ENCODE measurements at regions not wholly inside any gene's neighbourhood (a gene's known extent, or its start where the extent isn't known, plus 50 kb on each side); places are given as distances from the start of the nearest gene placed in this dataset.

- Histone ChIP-seq H3K4me1 (no peaks in the 10 kb centered on the region), H3K36me3 (no peaks in the 10 kb centered on the region), H3K9ac (ENCODE audit: low read depth in 2 of 2, low read length in 2 of 2) (no peak overlapping the region), H3K27ac (no peak overlapping the region), H3K9me3 (no peaks in the 10 kb centered on the region), H3K27me3 (no peaks in the 10 kb centered on the region), H3K4me3 (no peak overlapping the region)
- no peak for TF ChIP-seq CTCF (IDR thresholded peaks at IDR 0.05)
- intact Hi-C loops (cut with DNase I) = no loop called here
- DNase-seq = no peak
Observed at GRCh38 chr12:43105426-43105981, 446.5 kb downstream of the ADAMTS20 start.

GRCh38 chr12:43104494-43104893 lies 447.5 kb downstream of the ADAMTS20 start:
- Histone ChIP-seq H3K4me1 (no peaks in the 10 kb centered on the region), H3K9me3 (no peaks in the 10 kb centered on the region), H3K27ac (no peak overlapping the region), H3K9ac (ENCODE audit: low read depth in 2 of 2, low read length in 2 of 2) (no peak overlapping the region), H3K36me3 (no peaks in the 10 kb centered on the region), H3K4me3 (no peak overlapping the region), H3K27me3 (no peaks in the 10 kb centered on the region)
- intact Hi-C loops (cut with DNase I) = no loop called here
- DNase-seq = no peak
- TF ChIP-seq CTCF (IDR thresholded peaks at IDR 0.05) = no peak

GRCh38 chr12:43103866-43104265 lies 448.1 kb downstream of the ADAMTS20 start:
- Histone ChIP-seq H3K27ac (no peak overlapping the region), H3K27me3 (no peaks in the 10 kb centered on the region), H3K36me3 (no peaks in the 10 kb centered on the region), H3K9me3 (no peaks in the 10 kb centered on the region), H3K4me1 (no peaks in the 10 kb centered on the region), H3K4me3 (no peak overlapping the region), H3K9ac (ENCODE audit: low read depth in 2 of 2, low read length in 2 of 2) (no peak overlapping the region)
- no peak for DNase-seq
- intact Hi-C loops (cut with DNase I) = no loop called here
- no peak for TF ChIP-seq CTCF (IDR thresholded peaks at IDR 0.05)

- no peak for TF ChIP-seq CTCF (IDR thresholded peaks at IDR 0.05)
- Histone ChIP-seq H3K36me3 (no peaks in the 10 kb centered on the region), H3K27me3 (no peaks in the 10 kb centered on the region), H3K9me3 (no peaks in the 10 kb centered on the region), H3K9ac (ENCODE audit: low read depth in 2 of 2, low read length in 2 of 2) (no peak overlapping the region), H3K4me3 (no peak overlapping the region), H3K4me1 (no peaks in the 10 kb centered on the region), H3K27ac (no peak overlapping the region)
- DNase-seq = no peak
- intact Hi-C loops (cut with DNase I) = no loop called here
Observed at GRCh38 chr12:43102546-43103264, 449.3 kb downstream of the ADAMTS20 start.

- Histone ChIP-seq H3K4me3 (no peak overlapping the region), H3K4me1 (no peaks in the 10 kb centered on the region), H3K36me3 (no peaks in the 10 kb centered on the region), H3K27ac (no peak overlapping the region), H3K27me3 (no peaks in the 10 kb centered on the region), H3K9me3 (no peaks in the 10 kb centered on the region), H3K9ac (ENCODE audit: low read depth in 2 of 2, low read length in 2 of 2) (no peak overlapping the region)
- no peak for DNase-seq
- no peak for TF ChIP-seq CTCF (IDR thresholded peaks at IDR 0.05)
- intact Hi-C loops (cut with DNase I) = no loop called here
Observed at GRCh38 chr12:43100231-43100630, 451.8 kb downstream of the ADAMTS20 start.
